ENCODE measurements at regions not wholly inside any gene's neighbourhood (a gene's known extent, or its start where the extent isn't known, plus 50 kb on each side); places are given as distances from the start of the nearest gene placed in this dataset.

DNA sequence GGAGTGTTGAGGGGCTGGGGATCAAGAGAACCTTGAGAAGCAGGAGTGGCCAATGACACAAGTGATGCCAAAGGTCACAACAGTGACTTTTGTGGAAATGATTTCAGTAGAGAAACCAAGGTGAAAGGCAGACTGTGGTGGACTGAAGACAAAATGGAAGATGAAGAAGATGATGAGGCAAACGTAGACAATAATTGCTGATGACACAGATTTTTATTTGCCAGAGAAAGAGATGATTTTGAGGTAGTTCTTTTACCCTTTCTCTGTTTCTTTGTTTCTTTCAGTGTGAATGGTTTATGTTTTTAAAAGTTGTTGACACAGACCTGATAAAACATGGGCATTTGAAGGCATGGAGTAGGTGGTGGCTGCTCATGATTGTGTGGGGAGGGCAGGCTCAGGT, 121.0 kb upstream of the ARGLU1 start:
- no peak for TF ChIP-seq RELA (CRISPR knock-in tag; IDR thresholded peaks at IDR 0.05; ENCODE audit: borderline replicate concordance)
- no peak for TF ChIP-seq ZNF138 (CRISPR knock-in tag; conservative IDR thresholded peaks at IDR 0.05)
- TF ChIP-seq, protein P1, sequence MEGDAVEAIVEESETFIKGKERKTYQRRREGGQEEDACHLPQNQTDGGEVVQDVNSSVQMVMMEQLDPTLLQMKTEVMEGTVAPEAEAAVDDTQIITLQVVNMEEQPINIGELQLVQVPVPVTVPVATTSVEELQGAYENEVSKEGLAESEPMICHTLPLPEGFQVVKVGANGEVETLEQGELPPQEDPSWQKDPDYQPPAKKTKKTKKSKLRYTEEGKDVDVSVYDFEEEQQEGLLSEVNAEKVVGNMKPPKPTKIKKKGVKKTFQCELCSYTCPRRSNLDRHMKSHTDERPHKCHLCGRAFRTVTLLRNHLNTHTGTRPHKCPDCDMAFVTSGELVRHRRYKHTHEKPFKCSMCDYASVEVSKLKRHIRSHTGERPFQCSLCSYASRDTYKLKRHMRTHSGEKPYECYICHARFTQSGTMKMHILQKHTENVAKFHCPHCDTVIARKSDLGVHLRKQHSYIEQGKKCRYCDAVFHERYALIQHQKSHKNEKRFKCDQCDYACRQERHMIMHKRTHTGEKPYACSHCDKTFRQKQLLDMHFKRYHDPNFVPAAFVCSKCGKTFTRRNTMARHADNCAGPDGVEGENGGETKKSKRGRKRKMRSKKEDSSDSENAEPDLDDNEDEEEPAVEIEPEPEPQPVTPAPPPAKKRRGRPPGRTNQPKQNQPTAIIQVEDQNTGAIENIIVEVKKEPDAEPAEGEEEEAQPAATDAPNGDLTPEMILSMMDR (IDR thresholded peaks at IDR 0.05) = no peak
- TF ChIP-seq, protein P2, sequence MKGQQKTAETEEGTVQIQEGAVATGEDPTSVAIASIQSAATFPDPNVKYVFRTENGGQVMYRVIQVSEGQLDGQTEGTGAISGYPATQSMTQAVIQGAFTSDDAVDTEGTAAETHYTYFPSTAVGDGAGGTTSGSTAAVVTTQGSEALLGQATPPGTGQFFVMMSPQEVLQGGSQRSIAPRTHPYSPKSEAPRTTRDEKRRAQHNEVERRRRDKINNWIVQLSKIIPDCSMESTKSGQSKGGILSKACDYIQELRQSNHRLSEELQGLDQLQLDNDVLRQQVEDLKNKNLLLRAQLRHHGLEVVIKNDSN (CRISPR knock-in tag; IDR thresholded peaks at IDR 0.05) = no peak
- TF ChIP-seq, protein P3, sequence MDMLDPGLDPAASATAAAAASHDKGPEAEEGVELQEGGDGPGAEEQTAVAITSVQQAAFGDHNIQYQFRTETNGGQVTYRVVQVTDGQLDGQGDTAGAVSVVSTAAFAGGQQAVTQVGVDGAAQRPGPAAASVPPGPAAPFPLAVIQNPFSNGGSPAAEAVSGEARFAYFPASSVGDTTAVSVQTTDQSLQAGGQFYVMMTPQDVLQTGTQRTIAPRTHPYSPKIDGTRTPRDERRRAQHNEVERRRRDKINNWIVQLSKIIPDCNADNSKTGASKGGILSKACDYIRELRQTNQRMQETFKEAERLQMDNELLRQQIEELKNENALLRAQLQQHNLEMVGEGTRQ (CRISPR knock-in tag; IDR thresholded peaks at IDR 0.05) = no peak
- TF ChIP-seq, protein P4, sequence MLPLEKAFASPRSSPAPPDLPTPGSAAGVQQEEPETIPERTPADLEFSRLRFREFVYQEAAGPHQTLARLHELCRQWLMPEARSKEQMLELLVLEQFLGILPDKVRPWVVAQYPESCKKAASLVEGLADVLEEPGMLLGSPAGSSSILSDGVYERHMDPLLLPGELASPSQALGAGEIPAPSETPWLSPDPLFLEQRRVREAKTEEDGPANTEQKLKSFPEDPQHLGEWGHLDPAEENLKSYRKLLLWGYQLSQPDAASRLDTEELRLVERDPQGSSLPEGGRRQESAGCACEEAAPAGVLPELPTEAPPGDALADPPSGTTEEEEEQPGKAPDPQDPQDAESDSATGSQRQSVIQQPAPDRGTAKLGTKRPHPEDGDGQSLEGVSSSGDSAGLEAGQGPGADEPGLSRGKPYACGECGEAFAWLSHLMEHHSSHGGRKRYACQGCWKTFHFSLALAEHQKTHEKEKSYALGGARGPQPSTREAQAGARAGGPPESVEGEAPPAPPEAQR (CRISPR knock-in tag; IDR thresholded peaks at IDR 0.05) = no peak
- TF ChIP-seq FOXP1 (CRISPR knock-in tag; IDR thresholded peaks at IDR 0.05; ENCODE audit: borderline replicate concordance) = no peak
- no peak for TF ChIP-seq KAT7 (CRISPR knock-in tag; IDR thresholded peaks at IDR 0.05; ENCODE audit: borderline replicate concordance)
